Gastrocnemius medialis (tissue), 4 donors: ENCODE measurements at regions not wholly inside any gene's neighbourhood (a gene's known extent, or its start where the extent isn't known, plus 50 kb on each side); places are given as distances from the start of the nearest gene placed in this dataset.

Source experiments
- POLR2A ChIP-seq, 2 donors: fragments of 450-650 bp; IDR thresholded peaks; one replicate each; pipeline ENCODE4 v1.6.1; 2017; ENCODE audit warnings: antibody characterized with exemption in 2 of 2, mild to moderate bottlenecking in 2 of 2, moderate library complexity in 2 of 2
- TF ChIP-seq, protein P1 (sequence below), 5 experiments: fragments of 450-650 bp in 3 of 5; fragments of 200-600 bp in 2 of 5; sonication (generic) in 2 of 5; IDR thresholded peaks in 4 of 5; conservative IDR thresholded peaks in 1 of 5; 1 replicate in 4 of 5; 2 replicates in 1 of 5; pipeline ENCODE4 v1.5.1; 2016 to 2019; ENCODE audit warnings: antibody characterized with exemption in 5 of 5, mild to moderate bottlenecking in 3 of 5, moderate library complexity in 3 of 5

DNA sequence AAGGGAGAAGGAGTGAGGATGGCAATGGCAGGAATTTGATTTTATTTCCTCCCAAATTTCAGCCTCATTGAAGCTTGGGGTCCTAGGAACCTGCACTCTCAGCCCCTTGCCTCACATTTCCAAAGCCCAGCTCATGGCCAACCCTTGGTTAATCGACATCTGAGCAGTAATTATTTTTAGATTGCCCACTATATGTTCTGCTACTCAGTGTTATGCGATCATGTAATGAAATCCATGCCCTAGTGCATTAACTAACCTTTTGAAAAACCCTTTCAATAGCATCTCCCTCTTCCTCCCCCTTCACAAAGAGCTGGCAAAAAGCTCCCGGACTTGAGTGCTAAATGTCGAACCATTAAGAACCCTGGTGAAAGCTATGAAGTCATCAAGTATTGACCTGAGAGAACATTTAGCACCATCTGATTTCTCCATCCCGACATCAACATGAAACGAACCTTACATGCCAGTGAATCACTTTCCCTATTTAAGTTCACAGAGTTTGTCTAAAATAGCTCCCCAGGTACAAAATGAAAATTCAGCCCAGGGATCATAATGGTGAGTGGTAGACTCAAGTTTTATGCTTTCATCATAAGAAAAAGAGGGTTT, 59.2 kb upstream of the RPS6KA3 start:
- TF ChIP-seq, protein P1, sequence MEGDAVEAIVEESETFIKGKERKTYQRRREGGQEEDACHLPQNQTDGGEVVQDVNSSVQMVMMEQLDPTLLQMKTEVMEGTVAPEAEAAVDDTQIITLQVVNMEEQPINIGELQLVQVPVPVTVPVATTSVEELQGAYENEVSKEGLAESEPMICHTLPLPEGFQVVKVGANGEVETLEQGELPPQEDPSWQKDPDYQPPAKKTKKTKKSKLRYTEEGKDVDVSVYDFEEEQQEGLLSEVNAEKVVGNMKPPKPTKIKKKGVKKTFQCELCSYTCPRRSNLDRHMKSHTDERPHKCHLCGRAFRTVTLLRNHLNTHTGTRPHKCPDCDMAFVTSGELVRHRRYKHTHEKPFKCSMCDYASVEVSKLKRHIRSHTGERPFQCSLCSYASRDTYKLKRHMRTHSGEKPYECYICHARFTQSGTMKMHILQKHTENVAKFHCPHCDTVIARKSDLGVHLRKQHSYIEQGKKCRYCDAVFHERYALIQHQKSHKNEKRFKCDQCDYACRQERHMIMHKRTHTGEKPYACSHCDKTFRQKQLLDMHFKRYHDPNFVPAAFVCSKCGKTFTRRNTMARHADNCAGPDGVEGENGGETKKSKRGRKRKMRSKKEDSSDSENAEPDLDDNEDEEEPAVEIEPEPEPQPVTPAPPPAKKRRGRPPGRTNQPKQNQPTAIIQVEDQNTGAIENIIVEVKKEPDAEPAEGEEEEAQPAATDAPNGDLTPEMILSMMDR (IDR thresholded peaks at IDR 0.05 in 4 of 5, conservative IDR thresholded peaks at IDR 0.05 in 1 of 5): no peak
- TF ChIP-seq POLR2A (IDR thresholded peaks at IDR 0.05): peak in 1 of 2 donors; percentile 1
